Renal cortex interstitium (tissue), 11 donors: ENCODE measurements at regions not wholly inside any gene's neighbourhood (a gene's known extent, or its start where the extent isn't known, plus 50 kb on each side); places are given as distances from the start of the nearest gene placed in this dataset.
"Not testable (repeated sequence)": the region's sequence is repeated elsewhere in the genome, so short reads cannot be mapped to it uniquely, and the experiment has no call there.

Experiments
- DNase-seq, 11 donors: peaks; one replicate each; pipeline ENCODE4 v3.0.0-alpha.2; 2013; ENCODE audit warnings: low read depth in 9 of 11, low spot score in 4 of 11; ENCODE audit errors: extremely low read depth in 1 of 11

DNA sequence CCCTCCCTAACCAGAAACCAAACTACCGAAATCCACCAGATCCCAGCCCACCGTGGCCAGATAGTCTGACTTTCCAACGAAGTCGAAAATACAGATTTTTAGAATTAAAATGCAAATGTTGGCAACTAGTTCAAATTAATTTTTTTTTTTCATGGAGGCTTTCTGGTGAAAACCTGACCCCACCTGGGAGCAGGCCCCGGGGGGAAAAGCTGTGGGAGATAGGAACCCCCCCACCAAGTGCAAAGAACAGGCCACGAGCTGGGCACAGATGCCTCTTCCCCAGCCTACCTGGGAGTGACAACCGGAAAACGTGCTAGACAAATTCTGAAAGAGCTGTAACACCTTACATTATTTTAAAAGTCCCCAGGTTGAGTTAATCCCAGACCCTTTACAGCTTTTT lies 333.8 kb downstream of the PREX1 start:
- DNase-seq = no peak

DNA sequence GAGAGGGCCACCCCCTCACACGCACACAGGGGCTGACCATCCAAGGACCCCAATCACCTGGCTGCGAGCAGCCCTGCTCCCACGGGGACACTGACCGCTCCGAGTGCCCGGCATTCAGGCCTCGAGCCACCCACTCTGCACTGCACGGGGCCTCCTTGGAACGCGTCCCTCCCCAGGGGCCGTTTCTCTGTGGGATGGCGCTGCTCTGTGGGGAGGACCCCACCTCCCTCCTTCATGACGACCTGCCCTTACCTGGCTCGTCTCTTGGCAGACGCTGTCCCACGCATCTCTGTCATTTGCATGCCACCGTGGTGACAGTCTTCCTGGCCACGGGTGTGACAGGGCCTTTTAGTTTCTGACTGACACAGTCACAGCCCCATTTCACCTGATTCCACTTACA lies 334.5 kb downstream of the PREX1 start:
- not testable (repeated sequence) for DNase-seq

DNA sequence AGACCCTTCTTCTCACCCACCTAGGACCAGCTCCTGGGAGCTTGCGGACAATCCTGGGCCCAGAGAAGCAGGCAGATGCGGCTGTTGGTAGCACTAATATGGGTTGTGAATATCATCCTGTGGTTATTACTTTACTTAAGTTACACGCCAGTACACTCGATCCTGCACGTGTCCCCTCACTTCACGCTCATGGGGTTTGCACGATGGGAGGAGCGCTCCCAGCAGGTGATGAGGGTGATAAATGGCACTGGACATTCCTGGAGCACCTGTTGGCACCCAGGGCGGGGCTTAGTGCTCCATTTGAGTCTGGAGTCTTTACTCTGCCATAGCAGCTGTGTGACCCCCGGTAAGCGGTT lies 335.1 kb downstream of the PREX1 start:
- DNase-seq = no peak

DNA sequence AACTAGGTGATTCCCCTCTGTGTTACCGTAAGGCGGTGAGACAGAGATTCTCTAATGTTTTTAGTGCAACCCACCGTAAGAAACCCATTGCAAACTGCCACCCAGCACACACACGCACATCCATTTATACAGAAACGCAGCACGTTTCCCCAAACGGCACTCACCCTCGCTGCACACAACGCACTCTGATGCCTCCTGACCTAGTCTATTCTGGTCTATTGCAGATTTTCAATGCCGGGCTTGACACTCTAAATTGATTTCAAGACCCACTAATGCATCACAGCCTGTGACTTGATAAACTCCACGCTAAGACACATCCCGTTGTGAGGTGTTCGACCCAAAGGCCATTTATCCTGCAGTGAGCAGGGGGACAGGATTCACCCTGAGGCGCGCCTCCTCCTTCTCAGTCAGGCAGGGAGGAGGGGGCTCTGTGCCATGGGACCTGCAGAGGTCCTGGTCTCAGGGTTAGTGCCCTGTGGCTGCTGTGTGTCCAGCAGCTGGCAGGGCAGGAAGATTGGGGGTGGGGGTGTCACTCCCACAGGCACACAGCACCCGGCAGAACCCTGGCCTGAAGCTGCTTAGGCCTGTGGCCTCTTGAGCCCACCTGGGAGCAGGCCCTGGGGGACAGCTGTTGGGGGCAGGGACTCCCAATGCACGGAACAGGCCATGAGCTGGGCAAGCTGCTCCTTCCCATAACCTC lies 335.6 kb downstream of the PREX1 start:
- no peak for DNase-seq

DNA sequence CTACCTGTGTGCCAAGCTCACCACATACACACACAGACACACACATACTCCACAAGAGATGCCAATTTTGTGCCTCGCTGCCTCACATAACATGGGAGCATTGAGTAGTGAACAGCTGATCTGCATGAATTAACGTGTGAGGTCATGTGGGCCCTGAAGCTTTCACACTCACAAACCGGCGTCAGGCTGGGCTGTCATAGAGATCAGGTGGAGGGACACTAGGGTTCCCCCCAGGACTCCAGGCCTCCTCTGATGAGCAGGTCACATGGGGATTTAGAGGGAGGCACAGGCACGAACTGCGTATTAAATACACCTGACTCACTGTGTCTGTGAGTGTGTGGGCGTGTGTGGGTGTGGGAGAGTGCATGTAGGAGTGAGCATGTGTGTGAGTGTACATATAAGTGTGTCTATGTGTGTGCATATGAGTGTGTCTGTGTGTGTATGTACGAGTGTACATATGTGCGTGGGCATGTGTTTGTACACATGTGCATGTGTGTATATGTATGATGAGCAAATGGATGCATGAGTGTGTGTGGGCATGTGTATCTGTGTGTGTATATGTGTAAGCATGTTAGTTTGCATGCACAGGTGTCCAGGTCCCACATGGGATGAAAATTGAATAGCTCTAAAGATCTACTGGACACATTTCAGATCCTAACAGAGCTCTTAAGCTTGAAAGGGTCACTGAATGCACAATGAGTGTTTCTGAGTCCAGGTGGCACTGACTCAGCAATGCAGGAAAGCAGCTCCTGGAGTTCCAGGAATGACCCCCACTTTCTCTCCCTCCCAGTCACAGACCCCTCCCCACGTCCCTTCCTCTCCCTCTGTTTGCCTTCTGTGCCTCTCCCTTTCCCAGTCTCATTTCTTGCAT lies 336.6 kb downstream of the PREX1 start:
- no peak for DNase-seq

DNA sequence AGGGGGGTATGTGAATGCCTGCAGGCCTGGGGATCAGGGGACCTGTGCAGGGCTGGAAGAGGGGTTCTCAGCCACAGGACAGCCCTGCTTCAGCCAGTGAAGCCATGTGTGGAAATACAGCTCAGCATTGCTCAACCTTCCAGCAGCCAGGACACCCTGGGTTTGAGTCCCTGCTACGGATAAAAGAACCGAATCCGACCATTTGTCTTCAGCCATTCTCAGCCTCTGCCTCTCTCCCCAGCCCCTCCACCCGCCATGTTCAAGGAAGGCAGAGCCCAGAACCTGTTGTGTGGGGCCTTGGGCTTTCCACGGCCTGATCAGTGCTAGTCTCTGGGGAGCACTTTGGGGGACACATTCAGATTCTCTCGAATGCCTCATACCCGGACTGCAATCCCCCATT lies 337.5 kb downstream of the PREX1 start:
- DNase-seq = not testable (repeated sequence)

DNA sequence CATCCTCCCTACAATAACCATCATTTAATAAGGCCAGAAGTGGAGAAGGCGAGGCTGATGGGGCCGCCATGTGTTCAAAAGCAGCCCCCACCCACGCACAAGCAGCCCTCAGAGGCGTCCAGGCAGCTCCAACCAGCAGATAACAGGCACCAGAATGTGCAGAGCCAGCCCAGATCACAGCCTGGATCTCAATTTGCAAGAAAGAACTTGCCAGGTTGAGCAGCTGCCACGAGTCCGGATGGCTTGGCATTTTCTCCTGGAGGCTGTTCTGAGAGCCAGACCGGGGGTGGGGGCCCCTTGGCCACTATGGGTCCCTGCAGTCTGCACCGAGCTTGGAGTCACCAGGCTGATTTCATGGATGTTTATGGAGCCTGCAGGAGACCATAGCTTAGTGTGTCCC lies 338.1 kb downstream of the PREX1 start:
- DNase-seq = no peak

DNA sequence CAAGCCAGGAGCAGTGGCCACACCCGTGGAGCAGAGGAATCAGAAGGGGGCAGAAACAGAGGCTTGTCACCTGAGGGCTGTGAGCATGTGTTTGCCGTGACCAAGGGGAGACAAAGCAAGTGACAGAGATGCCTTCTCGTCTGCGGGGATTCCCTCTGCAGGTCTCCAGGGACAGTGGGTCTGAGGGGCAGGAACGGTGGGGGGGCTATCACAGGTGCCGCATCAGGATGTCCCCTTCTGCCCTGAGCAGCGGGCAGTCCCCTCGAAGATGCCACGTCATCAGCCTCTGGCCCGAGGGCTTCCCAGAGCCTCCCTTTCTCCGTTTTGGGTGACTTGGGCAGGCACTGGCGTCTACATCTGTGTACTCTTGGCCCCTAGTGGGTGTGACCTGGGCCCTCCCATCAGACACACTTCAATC lies 338.7 kb downstream of the PREX1 start:
- DNase-seq = no peak

DNA sequence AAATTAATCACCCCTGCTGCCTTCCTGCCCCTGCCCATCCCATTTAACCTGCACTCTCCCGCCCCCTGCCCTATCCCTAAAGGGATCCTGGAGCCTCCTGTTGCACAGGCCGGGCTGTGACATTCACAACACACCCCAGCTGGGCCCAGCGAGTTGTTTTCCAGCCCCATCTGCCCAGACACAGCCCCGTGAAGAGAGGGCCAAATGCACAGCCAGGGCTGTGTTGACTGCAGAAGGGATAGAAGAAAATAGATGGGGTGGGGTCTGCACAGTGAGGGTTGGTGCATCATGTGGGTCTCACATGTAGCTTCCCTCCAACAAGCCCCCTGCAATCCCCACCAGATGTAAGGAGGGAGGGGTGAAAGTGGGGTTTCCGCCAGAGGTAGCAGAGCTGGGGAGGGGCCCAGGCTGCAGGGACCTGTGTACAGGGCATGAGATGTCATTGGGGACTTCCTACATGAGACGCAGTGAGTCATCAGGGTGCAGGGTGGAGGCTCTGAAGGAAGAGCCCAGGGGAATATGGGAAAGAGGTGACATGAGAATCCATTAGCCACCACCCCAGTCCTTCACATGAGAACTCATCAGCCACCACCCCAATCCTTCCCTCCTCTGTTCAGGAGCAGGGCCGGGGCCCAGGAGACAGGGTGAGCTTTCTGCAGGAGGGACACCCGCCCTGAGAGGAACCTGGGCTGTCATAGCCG lies 339.3 kb downstream of the PREX1 start:
- not testable (repeated sequence) for DNase-seq

DNA sequence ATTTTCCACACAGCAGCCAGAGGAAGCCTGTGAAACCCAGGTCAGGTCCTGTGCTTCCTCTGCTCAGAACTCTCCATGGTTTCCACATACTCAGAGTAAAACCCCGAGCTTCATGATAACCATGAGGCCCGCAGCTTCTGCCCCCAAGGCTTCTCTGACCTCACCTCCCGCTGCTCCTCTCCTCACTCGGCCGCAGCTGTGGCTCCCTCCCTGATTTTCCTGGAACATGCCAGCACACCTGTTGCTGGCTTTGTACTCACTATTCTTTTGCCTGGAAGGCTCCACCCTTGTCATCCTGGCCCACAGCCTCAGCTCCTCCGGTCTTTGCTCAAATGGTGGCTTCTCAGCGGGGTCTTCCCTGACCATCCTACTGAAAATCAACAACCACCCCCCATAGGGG lies 341.7 kb downstream of the PREX1 start:
- DNase-seq = no peak

DNA sequence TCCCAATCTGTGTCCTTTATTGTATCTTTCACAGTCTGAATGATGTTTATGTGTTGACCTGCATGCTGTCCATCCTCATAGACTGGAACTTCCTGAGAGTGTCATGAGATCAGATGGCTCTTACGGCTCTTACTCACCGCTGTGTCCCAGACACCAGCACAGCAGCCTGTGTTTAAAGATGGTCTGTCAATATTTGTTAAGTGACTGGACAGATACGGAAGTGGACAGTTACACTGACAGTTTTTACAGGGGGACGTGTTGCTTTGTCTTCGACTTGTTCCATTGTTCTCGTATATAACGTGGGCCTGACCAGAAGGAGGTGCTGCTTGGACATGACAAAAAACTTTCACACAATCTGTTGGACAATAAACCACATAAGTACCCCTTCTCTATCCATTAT lies 342.6 kb downstream of the PREX1 start:
- not testable (repeated sequence) for DNase-seq

DNA sequence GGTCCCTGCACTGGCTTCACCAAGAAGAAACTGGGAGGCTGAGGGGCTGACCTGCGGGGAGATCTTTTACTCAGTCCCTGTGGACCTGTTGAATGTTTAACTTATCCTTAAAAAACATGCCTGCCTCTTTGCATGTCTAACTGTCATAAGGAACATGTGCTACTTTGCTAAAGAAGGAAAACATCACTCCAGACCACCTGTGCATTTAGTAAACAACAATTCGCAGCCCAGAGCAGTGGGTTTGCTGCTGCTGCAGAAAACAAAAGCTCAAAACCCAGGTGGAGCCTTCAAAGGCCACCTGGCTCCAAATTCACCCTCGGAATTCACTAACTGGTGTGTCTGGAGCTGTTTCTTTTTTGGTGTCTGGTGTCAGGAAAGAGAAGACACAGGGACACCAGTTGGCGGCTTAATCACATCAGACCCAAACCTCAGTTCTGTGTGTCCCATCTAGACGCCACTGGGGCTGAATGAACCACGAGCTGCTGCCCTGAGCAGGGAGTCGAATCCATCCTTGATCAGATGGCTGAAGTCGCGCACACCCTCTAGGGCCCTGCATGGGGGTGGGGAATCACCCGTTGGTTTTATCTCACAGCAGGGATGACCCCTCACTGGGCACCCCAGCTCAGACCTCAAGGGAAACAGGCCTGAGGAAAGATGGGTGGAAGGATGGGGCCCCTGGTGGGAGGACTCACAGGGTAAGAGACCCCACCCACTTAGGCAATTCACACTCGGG lies 344.3 kb downstream of the PREX1 start:
- no peak for DNase-seq

DNA sequence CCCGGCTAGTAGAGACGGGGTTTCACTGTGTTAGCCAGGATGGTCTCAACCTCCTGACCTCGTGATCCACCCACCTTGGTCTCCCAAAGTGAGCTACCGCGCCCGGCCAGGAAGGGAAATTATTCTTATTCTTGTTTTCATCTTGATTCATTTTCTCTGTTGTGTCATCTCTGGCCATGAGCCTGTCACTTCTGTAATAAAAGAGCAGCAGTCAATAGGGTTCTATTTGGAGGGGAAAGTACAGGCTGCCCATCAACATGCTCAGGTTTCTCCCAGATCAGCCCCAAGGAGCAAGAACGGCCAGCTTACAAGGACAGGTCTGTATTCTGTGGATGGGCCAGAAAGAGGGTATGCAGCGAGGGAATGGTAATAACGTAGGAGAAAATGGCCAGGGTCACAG lies 345.0 kb downstream of the PREX1 start:
- no peak for DNase-seq

DNA sequence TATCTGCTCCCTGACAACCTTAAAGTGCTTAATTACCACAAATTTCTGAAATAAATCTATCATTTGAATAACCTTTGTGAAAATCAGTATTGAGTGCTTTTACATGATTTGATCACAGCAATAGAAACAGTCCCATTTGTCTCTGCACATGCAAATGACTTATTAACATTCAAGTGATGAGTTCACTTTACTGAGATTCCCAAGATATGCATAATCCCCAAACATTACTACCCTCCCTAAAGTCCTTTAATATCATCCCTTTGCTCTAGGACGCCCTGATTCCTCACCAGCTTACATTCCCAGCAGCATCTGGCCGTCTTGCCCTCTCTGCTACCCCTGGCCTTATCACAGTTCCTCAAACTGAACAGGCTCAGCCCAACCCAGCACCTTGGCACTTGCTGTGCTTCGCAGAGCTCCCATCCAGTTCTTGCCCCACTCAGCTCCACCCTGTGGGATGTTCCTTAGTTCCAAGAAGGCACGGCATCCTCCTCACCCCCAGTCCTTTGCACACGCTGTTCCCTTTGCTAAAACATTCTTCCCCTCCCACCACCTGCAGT lies 347.5 kb downstream of the PREX1 start:
- DNase-seq = no peak

DNA sequence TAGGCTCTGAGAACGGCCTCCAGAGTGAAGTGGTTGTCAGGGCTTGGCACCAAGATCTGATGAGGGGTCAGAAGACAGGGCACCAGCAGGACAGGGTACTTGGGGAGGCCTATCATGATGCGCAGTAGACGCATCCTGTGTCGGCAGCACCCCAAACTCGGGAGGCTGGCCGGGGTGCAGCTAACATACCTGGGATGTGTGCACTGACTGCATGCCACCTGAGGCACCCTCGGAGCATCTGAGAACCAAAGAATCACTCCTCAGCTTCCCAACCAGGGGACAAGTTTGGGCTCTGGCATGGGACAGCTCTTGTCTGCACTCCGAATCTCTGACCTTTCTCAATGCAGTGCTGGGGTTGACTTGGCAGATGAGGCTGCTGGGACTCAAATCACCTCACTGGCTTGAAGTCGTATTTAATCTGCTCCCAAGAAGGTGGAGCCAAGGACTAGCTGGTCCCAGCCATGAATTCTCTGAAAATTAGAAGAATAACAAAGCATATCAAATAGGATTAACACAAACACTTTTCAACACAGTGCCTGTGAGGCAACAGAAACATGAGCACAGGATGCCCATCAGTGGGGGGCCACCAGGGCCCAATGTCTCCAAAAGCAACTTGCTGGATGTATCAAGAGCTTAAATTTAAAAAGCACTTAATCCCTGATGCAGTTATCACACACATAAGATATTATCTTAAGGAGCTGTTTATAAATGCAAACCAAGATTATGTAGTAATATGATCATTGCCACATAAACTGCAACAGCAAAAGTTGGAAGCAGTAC lies 348.8 kb downstream of the PREX1 start:
- DNase-seq = no peak

DNA sequence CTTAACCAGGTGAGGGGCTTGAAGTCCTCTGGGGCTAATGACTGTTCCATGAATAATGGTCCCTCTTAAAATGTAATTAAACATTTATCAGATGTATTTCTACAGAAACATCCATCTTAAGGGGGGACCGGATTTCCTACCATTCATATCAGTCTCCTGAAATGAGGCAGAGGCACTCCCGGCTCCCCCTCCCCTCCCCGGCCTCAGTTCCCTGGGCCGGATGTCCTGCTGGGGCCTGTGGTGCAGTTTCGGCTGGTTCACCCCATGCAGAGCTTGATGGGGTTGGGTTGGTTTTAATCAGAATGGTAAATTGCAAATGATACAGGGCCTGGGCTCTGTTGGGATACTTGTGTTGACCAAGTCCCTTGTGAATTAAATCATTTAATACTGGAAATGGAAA lies 349.4 kb downstream of the PREX1 start:
- no peak for DNase-seq

DNA sequence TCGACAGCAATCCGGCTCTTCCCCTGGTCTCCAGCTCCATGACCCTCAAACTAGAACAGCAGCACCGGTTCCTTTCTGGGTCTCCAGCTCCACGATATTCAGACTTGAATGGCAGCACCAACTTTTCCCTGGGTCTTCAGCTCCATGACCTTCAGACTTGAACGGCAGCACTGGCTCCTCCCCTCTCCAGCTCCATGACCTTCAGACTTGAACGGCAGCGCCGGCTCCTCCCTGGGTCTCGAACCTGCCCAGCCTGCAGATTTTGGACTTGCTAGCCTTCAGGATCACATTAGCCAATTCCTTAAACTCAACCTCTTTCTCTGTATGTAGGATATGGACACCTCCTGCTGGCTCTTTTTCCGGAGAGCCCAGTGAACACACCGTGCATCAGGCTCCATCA lies 350.9 kb downstream of the PREX1 start:
- no peak for DNase-seq

DNA sequence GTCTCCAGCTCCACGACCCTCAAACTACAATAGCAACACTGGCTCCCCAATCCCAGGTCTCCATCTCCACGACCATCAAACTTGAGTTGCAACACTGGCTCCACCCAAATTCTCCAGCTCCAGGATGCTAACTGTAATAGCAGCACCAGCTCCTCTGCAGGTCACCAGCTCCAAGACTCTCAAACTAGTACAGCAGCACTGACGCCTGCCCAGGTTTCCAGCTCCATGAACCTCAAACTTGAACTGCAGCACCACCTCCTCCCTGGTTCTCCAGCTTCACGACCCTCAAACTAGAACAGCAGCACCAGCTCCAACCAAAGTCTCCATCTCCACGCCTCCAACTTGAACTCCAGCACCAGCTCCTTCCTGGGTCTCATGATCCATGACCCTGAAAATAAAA lies 353.8 kb downstream of the PREX1 start:
- no peak for DNase-seq
